Effector memory CD8-positive, alpha-beta T cell (primary cell): ENCODE measurements at regions not wholly inside any gene's neighbourhood (a gene's known extent, or its start where the extent isn't known, plus 50 kb on each side); places are given as distances from the start of the nearest gene placed in this dataset.

Experiments
- ATAC-seq: fragments of 150-1000 bp; cut with Tn5 transposase; replicated peaks from 2 replicates; pipeline ENCODE4 v1.10.0; 2021; ENCODE audit warnings: mild to moderate bottlenecking, moderate library complexity
- DNase-seq, 3 experiments: peaks; one replicate each; pipeline ENCODE4 v3.0.0; 2021
- H3K27ac Mint-ChIP-seq, 2 donors: one replicate each; pipeline ENCODE4 v1.8.0; 2022; ENCODE audit warnings: mild to moderate bottlenecking in 2 of 2, mixed read lengths in 2 of 2, moderate library complexity in 2 of 2
- H3K27me3 Mint-ChIP-seq, 2 donors: one replicate each; pipeline ENCODE4 v1.8.0; 2022; ENCODE audit warnings: mixed read lengths in 2 of 2
- H3K36me3 Mint-ChIP-seq: one replicate; pipeline ENCODE4 v1.8.0; 2022; ENCODE audit warnings: mild to moderate bottlenecking, moderate library complexity, mixed read lengths; ENCODE audit not compliant: insufficient read depth
- H3K4me1 Mint-ChIP-seq, 2 donors: one replicate each; pipeline ENCODE4 v1.8.0; 2022; ENCODE audit warnings: low read depth in 2 of 2, mixed read lengths in 2 of 2
- H3K4me3 Mint-ChIP-seq, 2 donors: one replicate each; pipeline ENCODE4 v1.8.0; 2022; ENCODE audit warnings: mild to moderate bottlenecking in 2 of 2, mixed read lengths in 2 of 2, moderate library complexity in 2 of 2
- H3K9me3 Mint-ChIP-seq, 2 donors: one replicate each; pipeline ENCODE4 v1.8.0; 2022; ENCODE audit warnings: mixed read lengths in 2 of 2

GRCh38 chr7:34497153-34497777, 160.8 kb upstream of the NPSR1 start:
- no peaks in the 10 kb centered on the region for H3K4me1 Mint-ChIP-seq
- H3K4me3 Mint-ChIP-seq: no peak overlapping the region
- ATAC-seq (no peak), DNase-seq (no peak)
- no peaks in the 10 kb centered on the region for H3K36me3 Mint-ChIP-seq
- no peaks in the 10 kb centered on the region for H3K27me3 Mint-ChIP-seq
- H3K9me3 Mint-ChIP-seq: peaks cover 4 to 12% of the 10 kb centered on the region in 2 donors
- H3K27ac Mint-ChIP-seq: no peak overlapping the region

- Mint-ChIP-seq H3K27ac (no peak overlapping the region), H3K36me3 (no peaks in the 10 kb centered on the region), H3K27me3 (no peaks in the 10 kb centered on the region), H3K4me3 (no peak overlapping the region), H3K4me1 (no peaks in the 10 kb centered on the region), H3K9me3 (peaks cover 0 to 21% of the 10 kb centered on the region in 2 donors)
- ATAC-seq: no peak
- no peak for DNase-seq
These were observed 156.9 kb upstream of the NPSR1 start for GRCh38 chr7:34501156-34501555.

GRCh38 chr7:34507191-34507590, 150.8 kb upstream of the NPSR1 start:
- Mint-ChIP-seq H3K9me3 (peaks cover 0 to 9% of the 10 kb centered on the region in 2 donors), H3K36me3 (no peaks in the 10 kb centered on the region), H3K4me3 (no peak overlapping the region), H3K4me1 (no peaks in the 10 kb centered on the region), H3K27ac (no peak overlapping the region), H3K27me3 (no peaks in the 10 kb centered on the region)
- no peak for DNase-seq
- ATAC-seq: no peak

- DNase-seq (no peak), ATAC-seq (no peak)
- Mint-ChIP-seq H3K36me3 (no peaks in the 10 kb centered on the region), H3K9me3 (no peaks in the 10 kb centered on the region), H3K4me1 (no peaks in the 10 kb centered on the region), H3K27ac (no peak overlapping the region), H3K27me3 (no peaks in the 10 kb centered on the region), H3K4me3 (no peak overlapping the region)
These were observed 134.6 kb upstream of the NPSR1 start for GRCh38 chr7:34523226-34523918.

- Mint-ChIP-seq H3K9me3 (no peaks in the 10 kb centered on the region), H3K4me3 (no peak overlapping the region), H3K36me3 (no peaks in the 10 kb centered on the region), H3K27me3 (no peaks in the 10 kb centered on the region), H3K27ac (no peak overlapping the region), H3K4me1 (no peaks in the 10 kb centered on the region)
- no peak for ATAC-seq
- no peak for DNase-seq
These were observed 127.8 kb upstream of the NPSR1 start for GRCh38 chr7:34530259-34530658.

GRCh38 chr7:34539003-34539402, 119.0 kb upstream of the NPSR1 start:
- H3K4me3 Mint-ChIP-seq: no peak overlapping the region
- DNase-seq (no peak), ATAC-seq (no peak)
- H3K9me3 Mint-ChIP-seq: peaks cover 0 to 3% of the 10 kb centered on the region in 2 donors
- no peak overlapping the region for H3K27ac Mint-ChIP-seq
- H3K36me3 Mint-ChIP-seq: no peaks in the 10 kb centered on the region
- no peaks in the 10 kb centered on the region for H3K4me1 Mint-ChIP-seq
- H3K27me3 Mint-ChIP-seq: no peaks in the 10 kb centered on the region

DNA sequence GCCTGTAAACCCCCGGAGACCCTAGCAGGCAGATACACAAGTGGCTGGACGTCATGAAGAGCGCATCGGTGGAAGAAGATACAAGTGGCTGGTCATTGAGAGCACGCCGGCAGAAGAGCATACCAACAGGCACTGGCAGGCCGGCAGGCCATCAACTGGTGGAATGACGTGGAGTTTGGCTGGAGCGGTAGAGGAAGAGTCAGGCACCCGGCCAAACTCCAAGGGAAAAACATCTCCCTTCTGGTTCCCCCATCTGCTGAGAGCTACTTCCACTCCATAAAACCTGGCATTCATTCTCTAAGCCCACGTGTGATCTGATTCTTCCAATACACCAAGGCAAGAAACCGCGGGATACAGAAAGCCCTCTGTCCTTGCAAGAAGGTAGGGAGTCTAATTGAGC, 113.4 kb upstream of the NPSR1 start:
- no peak overlapping the region for H3K27ac Mint-ChIP-seq
- H3K9me3 Mint-ChIP-seq: peaks cover 6 to 7% of the 10 kb centered on the region in 2 donors
- no peaks in the 10 kb centered on the region for H3K4me1 Mint-ChIP-seq
- no peak for DNase-seq
- no peaks in the 10 kb centered on the region for H3K36me3 Mint-ChIP-seq
- no peak overlapping the region for H3K4me3 Mint-ChIP-seq
- no peaks in the 10 kb centered on the region for H3K27me3 Mint-ChIP-seq
- no peak for ATAC-seq

GRCh38 chr7:34550996-34551395, 107.0 kb upstream of the NPSR1 start:
- Mint-ChIP-seq H3K9me3 (peaks cover 4 to 14% of the 10 kb centered on the region in 2 donors), H3K27ac (no peak overlapping the region), H3K36me3 (no peaks in the 10 kb centered on the region), H3K4me1 (no peaks in the 10 kb centered on the region), H3K27me3 (no peaks in the 10 kb centered on the region), H3K4me3 (no peak overlapping the region)
- ATAC-seq (no peak), DNase-seq (no peak)

DNA sequence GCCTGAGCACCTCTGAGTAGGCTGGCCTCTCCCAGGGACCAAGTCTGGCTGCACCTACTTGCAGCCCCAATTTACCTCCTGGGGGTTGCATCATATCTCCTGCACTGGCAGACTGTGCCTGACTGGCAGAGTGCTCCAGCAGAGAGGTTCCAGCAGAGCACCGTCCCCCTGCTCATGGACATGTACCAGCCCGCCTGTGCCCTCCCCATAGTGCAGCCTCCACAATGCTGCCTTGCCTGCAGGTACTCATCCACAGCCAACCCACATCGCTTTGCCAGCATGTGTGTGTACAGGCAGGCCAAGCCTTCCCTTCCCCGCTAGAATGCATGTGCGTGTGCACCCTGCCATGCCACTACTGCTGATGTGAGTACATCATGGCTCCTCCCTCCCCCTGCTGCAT, 105.5 kb upstream of the NPSR1 start:
- no peaks in the 10 kb centered on the region for H3K4me1 Mint-ChIP-seq
- H3K36me3 Mint-ChIP-seq: no peaks in the 10 kb centered on the region
- no peak overlapping the region for H3K4me3 Mint-ChIP-seq
- ATAC-seq (no peak), DNase-seq (no peak)
- no peaks in the 10 kb centered on the region for H3K27me3 Mint-ChIP-seq
- no peak overlapping the region for H3K27ac Mint-ChIP-seq
- H3K9me3 Mint-ChIP-seq: peaks cover 8 to 14% of the 10 kb centered on the region in 2 donors

- Mint-ChIP-seq H3K4me3 (no peak overlapping the region), H3K27ac (no peak overlapping the region), H3K27me3 (no peaks in the 10 kb centered on the region), H3K9me3 (peaks cover 6 to 14% of the 10 kb centered on the region in 2 donors), H3K36me3 (no peaks in the 10 kb centered on the region), H3K4me1 (no peaks in the 10 kb centered on the region)
- ATAC-seq: no peak
- DNase-seq: no peak
These were observed 100.0 kb upstream of the NPSR1 start for GRCh38 chr7:34558022-34558421.

GRCh38 chr7:34564091-34564490, 93.9 kb upstream of the NPSR1 start:
- no peaks in the 10 kb centered on the region for H3K4me1 Mint-ChIP-seq

GRCh38 chr7:34567906-34568305, 90.1 kb upstream of the NPSR1 start:
- H3K9me3 Mint-ChIP-seq: peaks cover 0 to 2% of the 10 kb centered on the region in 2 donors
- no peaks in the 10 kb centered on the region for H3K27me3 Mint-ChIP-seq
- no peak overlapping the region for H3K4me3 Mint-ChIP-seq
- no peaks in the 10 kb centered on the region for H3K4me1 Mint-ChIP-seq
- no peak overlapping the region for H3K27ac Mint-ChIP-seq
- ATAC-seq (no peak), DNase-seq (no peak)
- no peaks in the 10 kb centered on the region for H3K36me3 Mint-ChIP-seq

More at GRCh38 chr7:34564091-34564490, 93.9 kb upstream of the NPSR1 start:
- Mint-ChIP-seq H3K27me3 (no peaks in the 10 kb centered on the region), H3K4me3 (no peak overlapping the region), H3K36me3 (no peaks in the 10 kb centered on the region), H3K27ac (no peak overlapping the region), H3K9me3 (peaks cover 0 to 2% of the 10 kb centered on the region in 2 donors)
- ATAC-seq (no peak), DNase-seq (no peak)

DNA sequence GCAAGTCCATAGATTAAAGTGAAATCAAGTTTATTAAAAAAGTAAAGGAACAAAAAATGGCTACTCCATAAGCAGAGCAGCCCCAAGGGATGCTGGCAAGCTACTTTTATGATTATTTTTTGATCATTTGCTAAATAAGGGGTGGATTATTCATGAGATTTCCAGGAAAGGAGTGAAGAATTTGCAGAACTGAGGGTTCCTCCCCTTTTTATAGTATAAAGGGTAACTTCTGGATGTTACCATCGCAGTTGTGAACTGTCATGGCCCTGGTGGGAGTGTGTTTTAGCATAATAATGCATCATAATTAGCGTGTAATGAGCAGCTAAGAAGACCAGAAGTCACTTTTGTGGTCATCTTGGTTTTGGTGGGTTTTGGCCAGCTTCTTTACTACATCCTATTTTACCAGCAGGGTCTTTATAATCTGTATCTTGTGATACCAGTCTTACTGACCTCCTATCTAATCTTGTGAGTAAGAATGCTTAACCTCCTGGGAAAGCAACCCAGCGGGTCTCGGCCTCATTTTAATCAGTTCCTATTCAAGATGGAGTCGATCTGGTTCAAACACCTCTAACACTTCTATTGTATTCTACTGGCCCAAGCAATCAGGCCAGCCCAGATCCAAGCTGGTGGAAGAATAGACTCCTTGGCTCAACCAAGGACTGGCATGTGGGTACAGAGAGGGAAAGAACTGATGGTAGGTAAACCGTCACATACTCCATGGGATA, 87.9 kb upstream of the NPSR1 start:
- Mint-ChIP-seq H3K4me1 (no peaks in the 10 kb centered on the region), H3K27me3 (peaks cover 0 to under 1% of the 10 kb centered on the region in 2 donors), H3K4me3 (no peak overlapping the region), H3K27ac (no peak overlapping the region), H3K9me3 (peaks cover 0 to 1% of the 10 kb centered on the region in 2 donors), H3K36me3 (no peaks in the 10 kb centered on the region)
- DNase-seq (no peak), ATAC-seq (no peak)

DNA sequence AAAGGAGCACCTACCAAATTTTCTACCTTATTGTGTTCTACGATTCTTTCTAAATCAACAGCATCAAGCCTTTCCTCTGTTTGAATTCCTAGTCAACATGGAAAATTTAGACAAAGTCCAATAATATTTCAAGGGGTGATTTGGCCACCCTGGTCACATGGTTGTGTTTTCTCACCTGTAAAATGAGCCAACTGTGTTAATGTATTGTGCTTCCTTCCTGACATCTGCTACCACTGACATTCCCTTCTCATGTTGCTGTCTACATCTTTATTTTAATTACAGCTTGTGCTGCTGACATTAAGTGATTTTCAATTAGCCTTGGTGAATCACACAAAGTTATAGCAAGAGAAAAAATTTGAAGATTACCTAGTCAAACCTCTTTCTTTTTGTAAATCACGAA, 83.0 kb upstream of the NPSR1 start:
- Mint-ChIP-seq H3K4me1 (no peaks in the 10 kb centered on the region), H3K27me3 (peaks cover 0 to 7% of the 10 kb centered on the region in 2 donors), H3K27ac (no peak overlapping the region), H3K36me3 (no peaks in the 10 kb centered on the region), H3K9me3 (peaks cover 7 to 14% of the 10 kb centered on the region in 2 donors), H3K4me3 (no peak overlapping the region)
- no peak for DNase-seq
- no peak for ATAC-seq
